HL-60 (cell line): ENCODE measurements at regions not wholly inside any gene's neighbourhood (a gene's known extent, or its start where the extent isn't known, plus 50 kb on each side); places are given as distances from the start of the nearest gene placed in this dataset.

Experiments used
- GABPA ChIP-seq: IDR thresholded peaks from 2 replicates; pipeline ENCODE4 v1.6.1; 2012; ENCODE audit warnings: low read depth
- TF ChIP-seq, protein P1 (sequence below): IDR thresholded peaks from one replicate; pipeline ENCODE4 v1.5.1; 2011; ENCODE audit warnings: low read length, control low read depth, inconsistent platforms; ENCODE audit not compliant: insufficient read depth

DNA sequence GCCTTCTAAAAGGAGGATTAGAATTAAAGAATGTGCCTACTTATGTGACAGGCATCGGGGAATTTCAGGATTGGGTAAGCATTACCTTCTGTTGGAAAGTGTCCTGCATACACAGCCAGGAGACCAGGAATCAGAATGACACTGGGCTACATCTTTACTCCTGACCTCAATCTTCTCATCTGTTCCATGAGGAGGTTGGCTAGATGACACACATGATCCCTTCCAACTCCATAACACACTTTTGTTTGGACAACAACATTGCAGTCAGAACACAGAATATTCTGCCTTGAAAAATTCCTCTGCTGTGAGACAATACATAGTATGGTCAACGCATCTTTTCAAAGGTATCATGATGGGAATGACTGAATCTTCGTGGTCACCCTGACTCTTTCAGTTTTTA lies 1281.2 kb upstream of the SORCS1 start:
- TF ChIP-seq, protein P1, sequence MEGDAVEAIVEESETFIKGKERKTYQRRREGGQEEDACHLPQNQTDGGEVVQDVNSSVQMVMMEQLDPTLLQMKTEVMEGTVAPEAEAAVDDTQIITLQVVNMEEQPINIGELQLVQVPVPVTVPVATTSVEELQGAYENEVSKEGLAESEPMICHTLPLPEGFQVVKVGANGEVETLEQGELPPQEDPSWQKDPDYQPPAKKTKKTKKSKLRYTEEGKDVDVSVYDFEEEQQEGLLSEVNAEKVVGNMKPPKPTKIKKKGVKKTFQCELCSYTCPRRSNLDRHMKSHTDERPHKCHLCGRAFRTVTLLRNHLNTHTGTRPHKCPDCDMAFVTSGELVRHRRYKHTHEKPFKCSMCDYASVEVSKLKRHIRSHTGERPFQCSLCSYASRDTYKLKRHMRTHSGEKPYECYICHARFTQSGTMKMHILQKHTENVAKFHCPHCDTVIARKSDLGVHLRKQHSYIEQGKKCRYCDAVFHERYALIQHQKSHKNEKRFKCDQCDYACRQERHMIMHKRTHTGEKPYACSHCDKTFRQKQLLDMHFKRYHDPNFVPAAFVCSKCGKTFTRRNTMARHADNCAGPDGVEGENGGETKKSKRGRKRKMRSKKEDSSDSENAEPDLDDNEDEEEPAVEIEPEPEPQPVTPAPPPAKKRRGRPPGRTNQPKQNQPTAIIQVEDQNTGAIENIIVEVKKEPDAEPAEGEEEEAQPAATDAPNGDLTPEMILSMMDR = no peak
- no peak for TF ChIP-seq GABPA
